ENCODE measurements at regions not wholly inside any gene's neighbourhood (a gene's known extent, or its start where the extent isn't known, plus 50 kb on each side); places are given as distances from the start of the nearest gene placed in this dataset.
"Not testable (repeated sequence)": the region's sequence is repeated elsewhere in the genome, so short reads cannot be mapped to it uniquely, and the experiment has no call there.

- no peak for DNase-seq (ENCODE audit: low spot score)
Observed at GRCh38 chr7:96561892-96562291, 147.8 kb downstream of the SEM1 start.

GRCh38 chr7:96558530-96558929 lies 151.1 kb downstream of the SEM1 start:
- no peak for DNase-seq (ENCODE audit: low spot score)

DNA sequence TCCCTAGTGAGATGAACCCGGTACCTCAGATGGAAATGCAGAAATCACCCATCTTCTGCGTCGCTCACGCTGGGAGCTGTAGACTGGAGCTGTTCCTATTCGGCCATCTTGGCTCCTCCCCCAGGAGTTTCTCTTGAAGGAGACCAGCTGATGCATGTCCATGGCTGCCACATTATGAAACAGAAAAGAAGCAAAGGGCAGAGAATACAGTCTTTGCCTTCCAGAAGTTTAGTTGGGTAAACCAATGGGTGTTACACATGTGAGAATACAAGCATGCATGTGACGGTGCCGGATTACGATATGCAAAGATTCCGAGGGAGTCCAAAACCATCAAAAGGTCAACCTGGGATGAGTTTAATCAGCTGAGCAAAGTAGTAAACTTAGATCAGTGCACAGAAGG lies 151.6 kb downstream of the SEM1 start:
- no peak for DNase-seq (ENCODE audit: low spot score)

DNA sequence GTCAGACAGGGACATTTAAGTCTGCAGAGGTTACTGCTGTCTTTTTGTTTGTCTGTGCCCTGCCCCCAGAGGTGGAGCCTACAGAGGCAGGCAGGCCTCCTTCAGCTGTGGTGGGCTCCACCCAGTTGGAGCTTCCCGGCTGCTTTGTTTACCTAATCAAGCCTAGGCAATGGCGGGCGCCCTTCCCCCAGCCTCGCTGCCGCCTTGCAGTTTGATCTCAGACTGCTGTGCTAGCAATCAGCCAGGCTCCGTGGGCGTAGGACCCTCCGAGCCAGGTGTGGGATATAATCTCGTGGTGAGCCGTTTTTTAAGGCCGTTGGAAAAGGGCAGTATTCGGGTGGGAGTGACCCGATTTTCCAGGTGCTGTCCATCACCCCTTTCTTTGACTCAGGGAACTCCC lies 152.0 kb downstream of the SEM1 start:
- DNase-seq (ENCODE audit: low spot score), result not testable (repeated sequence)

- no peak for DNase-seq (ENCODE audit: low spot score)
Observed at GRCh38 chr7:96548664-96549063, 161.0 kb downstream of the SEM1 start.

- no peak for DNase-seq (ENCODE audit: low spot score)
Observed at GRCh38 chr7:96547371-96547811, 162.3 kb downstream of the SEM1 start.

DNA sequence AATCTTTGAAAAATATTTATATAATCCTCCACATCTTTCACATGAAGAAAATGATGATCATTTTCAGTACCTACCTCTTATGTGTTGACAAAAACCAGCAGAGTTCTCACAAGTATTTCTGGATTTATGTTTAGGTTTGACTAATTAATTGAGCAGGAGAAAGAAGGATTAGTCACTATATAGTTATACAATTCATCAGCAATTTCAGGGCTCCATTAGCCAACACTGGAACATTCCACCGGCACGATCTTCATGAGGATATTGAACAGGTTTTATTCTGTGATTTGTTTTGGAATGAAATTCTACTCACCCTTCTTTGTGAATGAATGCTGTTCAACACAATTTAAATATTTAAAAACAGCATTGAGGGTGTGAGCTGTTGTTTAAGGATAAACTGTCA lies 163.2 kb downstream of the SEM1 start:
- DNase-seq (ENCODE audit: low spot score), result no peak

DNA sequence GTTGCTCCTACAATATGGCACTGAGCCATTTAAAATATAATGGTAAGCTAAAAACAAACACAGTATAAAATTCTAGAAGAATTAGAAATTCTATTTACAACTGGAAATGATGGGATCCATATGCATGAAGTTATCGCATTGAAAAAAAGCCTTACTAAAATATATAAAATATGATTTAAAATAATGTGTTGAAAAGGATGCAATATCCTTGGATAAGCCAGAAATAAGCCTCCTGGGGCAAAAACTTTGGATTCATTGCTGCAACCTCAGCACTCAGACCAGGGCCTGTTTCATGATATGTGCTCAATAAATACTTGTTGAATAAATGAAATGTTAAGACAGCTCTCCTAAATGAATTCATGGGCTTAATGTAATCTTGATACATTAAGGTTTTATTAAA lies 170.2 kb downstream of the SEM1 start:
- no peak for DNase-seq (ENCODE audit: low spot score)

GRCh38 chr7:96538632-96539031 lies 171.0 kb downstream of the SEM1 start:
- no peak for DNase-seq (ENCODE audit: low spot score)

- DNase-seq (ENCODE audit: low spot score), result no peak
Observed at GRCh38 chr7:96534221-96534620, 175.4 kb downstream of the SEM1 start.

DNA sequence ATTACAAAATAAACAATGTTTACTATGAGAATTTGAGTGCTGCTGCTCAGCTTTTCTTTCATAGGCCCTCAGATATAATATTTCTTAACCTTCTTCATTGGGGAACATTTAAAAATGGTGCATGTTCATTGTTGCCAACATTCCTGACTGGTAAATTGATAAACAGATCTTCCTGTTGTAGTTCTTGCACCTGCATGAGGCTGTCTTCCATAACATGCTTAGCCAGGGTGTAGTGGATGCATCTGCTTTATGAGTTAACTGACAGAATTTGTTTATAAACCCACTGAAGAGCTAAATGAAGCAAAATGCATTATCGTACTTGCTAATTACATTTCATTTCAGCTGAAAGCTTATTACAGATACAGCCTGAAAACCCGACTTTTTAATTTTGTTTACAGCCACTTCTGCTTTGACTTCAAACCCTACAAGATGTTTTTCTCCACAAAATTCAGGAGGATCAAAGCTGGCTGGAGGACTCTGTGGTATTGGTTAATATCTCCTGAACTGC lies 177.2 kb downstream of the SEM1 start:
- no peak for DNase-seq (ENCODE audit: low spot score)

GRCh38 chr7:96531331-96531730 lies 178.3 kb downstream of the SEM1 start:
- DNase-seq (ENCODE audit: low spot score), result no peak

DNA sequence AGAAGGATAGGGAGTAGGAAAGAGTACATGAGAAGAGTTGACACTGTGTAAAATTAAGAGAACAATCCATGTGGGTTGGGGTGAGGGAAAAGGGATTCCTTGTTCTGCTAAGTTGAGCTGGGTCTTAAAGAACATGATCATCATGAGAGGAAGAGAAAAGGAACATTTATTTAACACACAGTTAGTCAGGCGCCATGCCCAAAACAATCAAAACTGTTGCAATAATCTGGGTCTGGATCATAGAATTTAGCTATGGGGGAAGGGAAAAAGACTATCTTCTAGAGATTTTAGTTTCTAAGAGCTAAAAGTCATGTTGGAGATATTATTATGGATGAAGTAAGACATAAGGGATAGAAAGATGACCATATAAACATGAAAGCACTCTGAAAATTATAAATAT lies 178.9 kb downstream of the SEM1 start:
- no peak for DNase-seq (ENCODE audit: low spot score)

DNA sequence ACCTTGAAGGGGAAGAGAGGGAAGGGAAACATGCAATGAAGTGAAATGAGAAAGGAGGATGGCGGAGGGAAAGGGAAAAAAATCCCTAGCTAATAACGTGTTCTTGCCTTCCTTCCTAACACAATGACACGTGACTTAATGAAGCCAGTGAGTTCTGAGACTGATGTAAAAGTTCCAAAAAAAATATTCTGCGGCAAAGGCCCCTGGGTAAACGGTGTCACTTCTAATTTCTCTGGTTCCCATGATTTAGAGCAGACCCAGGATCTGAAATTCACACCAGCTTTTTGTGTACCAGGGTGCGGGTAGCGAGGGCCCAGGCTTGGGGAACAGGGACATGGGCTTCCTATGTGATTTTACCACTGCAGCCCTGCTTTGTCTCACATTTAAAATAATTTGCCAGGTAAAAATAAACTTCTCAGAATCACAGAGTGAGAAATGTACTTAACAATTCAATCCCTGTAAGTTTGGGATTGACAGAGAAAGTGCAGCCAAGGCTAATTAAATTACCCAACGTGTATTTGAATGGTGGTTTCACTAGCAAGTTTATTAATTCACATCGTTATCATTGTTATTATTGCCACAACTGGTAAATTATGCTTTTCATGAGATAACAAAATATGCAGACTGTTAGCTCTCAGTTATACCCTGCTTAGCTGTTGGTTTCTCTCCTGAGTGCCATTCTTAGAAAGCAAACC lies 182.4 kb downstream of the SEM1 start:
- DNase-seq (ENCODE audit: low spot score), result no peak

DNA sequence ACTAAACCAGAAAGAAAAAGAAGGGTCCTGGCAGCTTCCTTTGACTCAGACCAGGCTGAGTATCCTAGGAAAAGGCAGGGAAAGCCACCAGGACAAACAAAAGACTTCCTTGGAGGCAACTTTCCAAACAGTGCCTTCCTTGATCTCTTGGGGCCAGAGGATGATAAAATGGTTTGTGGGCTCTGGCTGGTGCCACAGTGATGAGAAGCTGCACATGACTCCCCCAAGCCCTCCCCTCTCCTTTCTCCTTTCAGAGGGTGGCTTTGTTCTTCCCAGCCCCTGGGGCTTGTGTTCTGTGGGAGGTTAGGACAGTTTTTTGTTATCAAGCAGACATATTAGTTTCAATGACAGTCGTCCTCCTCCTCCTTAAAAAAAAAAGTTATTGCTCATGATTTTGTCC lies 183.2 kb downstream of the SEM1 start:
- no peak for DNase-seq (ENCODE audit: low spot score)

DNA sequence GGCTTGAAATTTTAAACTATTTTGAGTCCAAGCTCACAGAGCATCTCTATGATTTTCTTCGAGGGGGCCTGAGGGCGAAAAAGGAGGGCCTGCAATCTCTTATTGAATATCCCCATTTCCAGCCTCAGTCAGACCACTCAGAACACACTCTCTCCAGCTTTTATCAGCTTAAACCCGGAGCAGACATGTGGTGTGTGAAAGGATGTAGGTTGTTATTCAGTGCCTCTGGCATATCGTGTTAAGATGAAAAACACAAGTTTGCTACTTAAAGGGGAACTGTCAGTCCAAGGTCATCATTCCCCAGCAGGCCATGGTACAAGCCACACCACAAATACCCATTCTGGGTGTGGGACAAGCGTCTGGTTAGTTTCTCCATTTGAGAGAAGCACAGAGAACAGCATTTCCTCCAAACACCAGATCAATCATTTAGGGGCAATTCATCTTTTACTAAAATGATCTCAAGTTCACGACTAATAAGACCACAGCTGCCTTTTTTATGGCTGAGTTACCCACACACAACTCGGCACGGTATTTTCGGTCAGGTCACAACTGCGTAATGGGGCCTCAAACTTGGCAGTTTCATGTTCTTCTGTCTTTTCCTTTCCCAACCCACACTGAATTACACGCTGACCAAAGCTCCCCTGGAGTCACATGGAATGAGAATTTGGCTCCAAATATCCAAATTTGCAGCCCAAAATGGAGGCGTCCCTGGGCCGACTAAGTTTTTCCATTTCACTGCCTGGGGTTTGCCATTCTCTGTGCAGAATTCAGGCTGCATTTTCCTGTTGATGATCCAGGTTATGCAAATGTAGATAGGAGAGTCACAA lies 188.4 kb downstream of the SEM1 start:
- no peak for DNase-seq (ENCODE audit: low spot score)

- DNase-seq (ENCODE audit: low spot score), result no peak
Observed at GRCh38 chr7:96508371-96508770, 186.5 kb upstream of the SLC25A13 start.

- no peak for DNase-seq (ENCODE audit: low spot score)
Observed at GRCh38 chr7:96503597-96503996, 181.7 kb upstream of the SLC25A13 start.

DNA sequence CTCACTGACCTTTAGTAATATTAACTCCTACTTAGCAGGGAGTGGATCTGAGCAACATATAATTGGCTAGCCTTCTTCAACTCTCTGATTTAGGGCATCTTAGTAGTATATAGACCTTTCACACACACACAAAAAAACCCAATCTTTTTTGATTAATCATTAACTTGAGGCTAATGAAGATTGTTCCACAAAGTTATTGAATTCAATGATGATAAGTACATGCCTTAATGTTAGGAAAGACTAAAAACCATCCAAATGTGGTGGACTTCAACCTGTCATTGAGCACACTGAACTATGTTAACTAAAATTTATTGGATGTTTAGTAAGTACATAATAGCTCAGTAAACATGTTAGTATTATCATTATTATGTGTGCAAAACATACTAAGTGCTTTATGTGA lies 179.4 kb upstream of the SLC25A13 start:
- no peak for DNase-seq (ENCODE audit: low spot score)

GRCh38 chr7:96499532-96499931 lies 177.6 kb upstream of the SLC25A13 start:
- no peak for DNase-seq (ENCODE audit: low spot score)

DNA sequence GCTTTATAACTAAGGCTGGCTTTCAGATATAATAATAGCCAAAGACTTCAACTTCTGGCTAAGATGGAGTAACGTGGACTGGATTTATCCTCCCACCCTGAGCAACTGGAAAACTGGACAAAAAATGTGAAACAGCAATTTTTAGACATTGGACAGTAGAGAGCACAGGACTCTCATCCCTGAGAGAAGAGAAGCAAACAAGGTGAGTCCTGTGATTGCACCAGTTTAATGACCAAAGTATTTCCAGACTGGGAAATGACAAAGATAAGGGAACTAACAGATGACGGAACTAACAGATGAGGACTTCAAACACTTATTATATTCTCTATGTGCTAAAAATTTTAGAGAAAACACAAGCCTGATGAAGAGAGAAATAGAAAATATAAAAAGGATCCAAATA lies 175.7 kb upstream of the SLC25A13 start:
- DNase-seq (ENCODE audit: low spot score), result no peak

GRCh38 chr7:96495751-96496216 lies 173.9 kb upstream of the SLC25A13 start:
- no peak for DNase-seq (ENCODE audit: low spot score)

DNA sequence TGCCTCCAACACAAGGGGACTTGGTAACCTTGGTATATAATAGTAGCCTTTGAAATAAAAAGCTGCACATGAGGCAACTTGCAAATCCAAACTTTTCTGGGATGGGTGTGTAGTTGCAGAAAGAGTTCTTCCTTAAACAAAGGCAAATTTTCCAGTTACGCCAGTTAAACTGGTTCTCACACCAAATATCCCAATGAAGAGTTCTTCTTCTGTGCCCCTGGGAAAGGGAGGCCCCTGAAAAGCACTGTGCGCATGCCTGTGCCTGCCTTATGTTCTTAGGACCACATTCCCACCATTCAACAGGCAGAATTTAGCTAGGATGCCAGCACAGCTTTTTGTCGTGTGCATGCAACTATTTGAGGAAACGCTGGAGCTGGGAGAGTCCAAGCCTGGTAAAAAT lies 164.8 kb upstream of the SLC25A13 start:
- no peak for DNase-seq (ENCODE audit: low spot score)

Measured in CD4-positive, alpha-beta T cell treated with Interleukin-6 at 100 ng/mL for 8 hours (primary cell).